ENCODE measurements at regions not wholly inside any gene's neighbourhood (a gene's known extent, or its start where the extent isn't known, plus 50 kb on each side); places are given as distances from the start of the nearest gene placed in this dataset.
A peak's percentile ranks its signal among the peaks of the same experiment; 100 is the strongest.
"Not testable (repeated sequence)": the region's sequence is repeated elsewhere in the genome, so short reads cannot be mapped to it uniquely, and the experiment has no call there.

GRCh38 chr1:849873-850272 is 73.8 kb upstream of the SAMD11 start:
- not testable (repeated sequence) for DNase-seq (ENCODE audit: low spot score)

- DNase-seq (ENCODE audit: low spot score): not testable (repeated sequence)
Observed at GRCh38 chr1:850318-850717, 73.4 kb upstream of the SAMD11 start.

- DNase-seq (ENCODE audit: low spot score): not testable (repeated sequence)
Observed at GRCh38 chr1:851398-851797, 72.3 kb upstream of the SAMD11 start.

- not testable (repeated sequence) for DNase-seq (ENCODE audit: low spot score)
Observed at GRCh38 chr1:851841-852240, 71.9 kb upstream of the SAMD11 start.

GRCh38 chr1:855202-855981 is 68.3 kb upstream of the SAMD11 start:
- DNase-seq (ENCODE audit: low spot score): not testable (repeated sequence)

GRCh38 chr1:856541-857057 is 67.1 kb upstream of the SAMD11 start:
- DNase-seq (ENCODE audit: low spot score): not testable (repeated sequence)

- DNase-seq (ENCODE audit: low spot score): not testable (repeated sequence)
Observed at GRCh38 chr1:857926-858648, 65.6 kb upstream of the SAMD11 start.

- peak; percentile 47 for DNase-seq (ENCODE audit: low spot score)
Observed at GRCh38 chr1:858649-859041, 65.1 kb upstream of the SAMD11 start.

- not testable (repeated sequence) for DNase-seq (ENCODE audit: low spot score)
Observed at GRCh38 chr1:860941-861340, 62.8 kb upstream of the SAMD11 start.

- DNase-seq (ENCODE audit: low spot score): no peak
Observed at GRCh38 chr1:861714-862113, 62.0 kb upstream of the SAMD11 start.

- not testable (repeated sequence) for DNase-seq (ENCODE audit: low spot score)
Observed at GRCh38 chr1:862601-863000, 61.1 kb upstream of the SAMD11 start.

- DNase-seq (ENCODE audit: low spot score): not testable (repeated sequence)
Observed at GRCh38 chr1:865633-866032, 58.1 kb upstream of the SAMD11 start.

GRCh38 chr1:866095-866494 is 57.6 kb upstream of the SAMD11 start:
- no peak for DNase-seq (ENCODE audit: low spot score)

GRCh38 chr1:866631-867299 is 57.0 kb upstream of the SAMD11 start:
- DNase-seq (ENCODE audit: low spot score): not testable (repeated sequence)

- DNase-seq (ENCODE audit: low spot score): not testable (repeated sequence)
Observed at GRCh38 chr1:867550-867949, 56.2 kb upstream of the SAMD11 start.

- DNase-seq (ENCODE audit: low spot score): peak; percentile 62
Observed at GRCh38 chr1:869499-870244, 54.1 kb upstream of the SAMD11 start.
